ENCODE measurements at regions not wholly inside any gene's neighbourhood (a gene's known extent, or its start where the extent isn't known, plus 50 kb on each side); places are given as distances from the start of the nearest gene placed in this dataset.

DNA sequence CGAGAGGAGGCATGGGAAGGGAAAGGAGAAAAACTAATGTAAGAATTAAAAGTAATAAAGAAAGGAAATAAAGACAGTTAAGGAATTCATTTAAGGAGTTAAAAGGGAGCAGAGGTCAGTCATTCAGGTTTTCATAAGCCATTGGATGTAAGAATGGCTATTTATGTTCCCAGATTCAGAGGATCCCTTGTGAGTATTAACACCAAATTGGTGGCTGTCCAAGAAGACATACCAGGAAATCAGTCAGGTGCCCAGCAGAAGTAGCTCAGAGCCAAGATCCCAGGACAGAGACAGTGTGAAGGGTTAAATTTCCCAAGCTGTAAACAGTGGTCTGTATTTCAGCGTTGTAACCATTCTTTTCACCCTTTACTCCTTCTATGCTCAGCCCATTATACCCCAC is 550.4 kb downstream of the BCL11A start:
- DNase-seq (ENCODE audit: low read depth in 4 of 4, low spot score in 3 of 4): no peak

DNA sequence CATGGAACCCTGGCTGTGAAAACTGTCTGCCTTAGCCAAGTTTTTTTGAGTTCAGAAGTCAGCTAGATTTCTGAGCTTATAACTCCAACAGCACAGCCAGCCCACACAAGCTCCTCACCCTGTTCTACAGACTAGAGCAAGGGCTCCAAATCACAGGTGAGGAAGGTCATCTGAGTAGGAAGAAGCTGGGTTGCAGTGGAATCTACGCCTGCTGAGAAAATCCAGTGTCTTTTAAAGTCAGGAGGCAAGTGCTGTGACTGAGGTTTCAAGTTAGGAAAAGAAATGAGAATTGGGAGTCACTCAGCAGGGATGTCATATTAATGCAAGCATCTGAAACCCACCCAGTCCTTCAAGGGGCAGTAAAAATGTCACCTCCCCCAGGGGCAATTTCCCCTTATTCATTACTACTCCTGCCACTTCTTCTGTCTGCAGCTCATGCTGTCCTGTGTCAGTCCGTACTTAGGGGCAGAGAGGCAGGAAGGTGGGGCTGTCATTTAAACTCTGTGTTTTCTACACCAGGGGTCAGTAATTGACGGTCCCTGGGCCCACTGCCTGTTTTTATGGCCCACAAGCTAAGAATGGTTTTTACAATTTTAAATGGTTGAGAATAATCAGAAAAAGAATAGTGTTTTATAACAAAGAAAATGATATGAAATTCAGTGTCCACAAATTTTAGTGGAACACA is 551.1 kb downstream of the BCL11A start:
- DNase-seq (ENCODE audit: low read depth in 4 of 4, low spot score in 3 of 4): no peak

DNA sequence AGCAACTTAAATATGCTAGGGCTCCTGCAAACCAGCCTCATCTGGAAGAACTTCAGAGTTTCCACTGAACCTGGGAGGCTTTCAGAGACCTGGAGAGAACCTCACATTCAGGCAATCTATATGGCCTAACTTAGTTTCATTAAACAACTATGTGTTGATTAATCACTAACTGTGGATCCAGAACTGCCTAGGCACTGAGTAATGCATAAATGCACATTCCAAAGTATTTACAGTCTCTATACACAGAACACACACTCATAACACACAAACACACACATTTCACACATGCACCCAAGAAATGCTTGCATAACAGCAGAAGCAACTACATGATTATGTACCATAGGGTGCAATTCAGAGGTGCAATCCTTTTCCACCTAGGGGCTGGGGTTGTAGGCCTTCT is 552.8 kb downstream of the BCL11A start:
- no peak for DNase-seq (ENCODE audit: low read depth in 4 of 4, low spot score in 3 of 4)

DNA sequence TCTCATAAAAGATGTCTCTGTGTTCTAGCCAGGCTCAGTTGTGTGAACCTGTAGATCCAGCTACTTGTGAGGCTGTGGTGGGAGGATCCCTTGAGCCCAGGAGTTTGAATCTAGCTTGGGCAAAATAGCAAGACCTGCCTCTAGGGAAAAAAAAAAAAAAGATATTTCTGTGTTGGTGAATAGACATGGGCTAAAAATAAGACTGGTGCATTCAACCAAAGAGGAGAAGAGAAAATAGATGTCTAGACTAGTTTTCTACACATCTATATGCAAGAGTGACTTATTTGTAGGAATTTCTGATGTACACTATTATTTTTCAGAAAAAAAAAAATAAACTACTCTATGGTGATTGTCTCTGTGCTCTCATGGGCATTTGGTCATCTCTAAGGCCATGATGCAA is 555.1 kb downstream of the BCL11A start:
- no peak for DNase-seq (ENCODE audit: low read depth in 4 of 4, low spot score in 3 of 4)

DNA sequence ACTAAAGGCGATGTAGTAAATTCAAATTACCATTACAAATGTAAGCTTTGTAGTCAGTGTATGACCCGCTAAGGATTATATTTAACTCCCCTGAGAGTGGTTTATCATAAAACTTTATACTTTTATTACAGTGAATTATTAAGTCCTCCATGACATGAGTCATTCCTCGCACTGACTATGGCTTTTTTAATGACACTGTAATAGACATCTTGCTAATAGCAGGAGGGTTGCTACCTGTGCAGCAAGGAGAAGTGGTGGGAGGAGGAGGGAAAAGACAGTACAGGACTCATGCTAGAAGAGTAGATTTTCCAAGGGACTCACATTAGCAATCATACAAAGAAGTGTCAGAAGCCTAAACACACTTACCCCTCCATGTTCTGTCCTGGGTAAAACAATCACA is 556.1 kb downstream of the BCL11A start:
- no peak for DNase-seq (ENCODE audit: low read depth in 4 of 4, low spot score in 3 of 4)

DNA sequence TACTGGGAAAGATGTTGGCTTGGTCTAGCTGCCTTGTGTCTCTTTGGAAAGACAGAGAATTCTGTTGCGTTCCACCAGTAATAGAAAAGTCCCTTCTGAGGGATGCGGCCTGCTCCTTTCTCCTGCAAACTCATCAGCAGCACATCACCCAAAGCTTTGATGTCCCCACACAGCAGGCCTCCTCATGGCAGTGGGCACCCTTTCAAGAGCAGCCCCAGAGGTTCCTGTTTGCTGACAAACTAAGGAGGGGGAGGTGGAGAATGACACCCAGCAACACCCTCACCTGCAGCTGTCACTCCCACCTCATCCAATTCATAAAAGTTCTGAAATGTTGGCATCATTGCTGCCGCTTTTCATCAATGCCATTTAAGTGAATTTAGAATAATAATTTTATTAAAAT is 556.6 kb downstream of the BCL11A start:
- DNase-seq (ENCODE audit: low read depth in 4 of 4, low spot score in 3 of 4): no peak

DNA sequence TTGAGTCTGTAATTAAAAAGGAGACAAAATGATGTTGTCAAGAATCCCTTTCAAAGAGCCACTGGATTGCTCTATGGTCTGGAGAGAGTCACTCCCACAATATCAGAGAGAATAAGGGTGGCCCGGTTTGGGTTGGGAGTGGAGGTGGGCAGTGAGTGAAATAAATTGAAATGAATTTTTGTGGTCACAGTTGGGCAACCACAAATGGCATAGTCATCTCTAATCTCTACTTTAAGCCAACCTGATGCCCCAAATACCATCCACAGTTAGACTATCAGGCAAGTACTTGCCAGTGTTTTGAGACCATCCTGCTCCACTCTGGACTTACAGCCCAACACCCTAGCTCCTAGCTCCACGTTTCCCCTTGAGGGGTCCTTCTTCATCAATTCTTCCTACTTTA is 559.7 kb downstream of the BCL11A start:
- DNase-seq (ENCODE audit: low read depth in 4 of 4, low spot score in 3 of 4): no peak

DNA sequence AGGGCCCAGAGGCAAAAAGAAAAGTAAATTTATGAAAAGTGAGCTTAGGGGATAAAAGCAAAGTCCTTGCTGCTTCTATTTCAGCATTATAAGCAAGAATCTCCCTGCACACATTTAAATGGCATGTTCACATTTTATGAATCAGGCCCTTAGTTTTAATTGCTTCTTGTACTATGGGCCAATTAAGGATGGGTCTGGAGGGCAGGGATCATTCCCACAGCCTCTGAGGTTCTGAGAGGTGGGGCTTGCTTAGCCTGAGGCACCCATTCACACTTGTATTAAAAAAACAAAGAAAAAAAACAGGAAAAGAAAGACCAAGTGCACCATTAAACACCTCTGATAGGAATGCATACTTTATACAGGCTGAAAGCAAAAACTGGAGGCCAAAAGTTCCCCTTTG is 565.1 kb downstream of the BCL11A start:
- DNase-seq (ENCODE audit: low read depth in 4 of 4, low spot score in 3 of 4): no peak

DNA sequence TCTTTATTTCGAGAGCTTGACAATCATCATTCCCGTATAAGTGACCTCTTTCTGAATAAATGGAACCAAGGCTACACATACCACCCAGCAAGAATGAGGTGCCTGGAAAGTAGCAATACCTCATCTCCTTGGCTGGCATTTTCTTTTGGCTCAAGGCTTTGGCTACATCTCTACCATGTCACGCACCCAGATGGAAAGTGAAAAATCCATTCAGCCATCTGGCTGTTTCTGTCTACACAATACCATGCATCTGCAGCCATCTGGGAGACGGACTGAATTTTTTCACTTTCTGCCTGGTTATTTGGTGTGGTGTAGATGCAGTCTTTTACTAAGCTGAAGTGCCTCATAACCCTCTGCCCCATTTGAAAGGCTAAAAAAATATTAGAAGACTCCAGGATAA is 566.9 kb downstream of the BCL11A start:
- DNase-seq (ENCODE audit: low read depth in 4 of 4, low spot score in 3 of 4): no peak

DNA sequence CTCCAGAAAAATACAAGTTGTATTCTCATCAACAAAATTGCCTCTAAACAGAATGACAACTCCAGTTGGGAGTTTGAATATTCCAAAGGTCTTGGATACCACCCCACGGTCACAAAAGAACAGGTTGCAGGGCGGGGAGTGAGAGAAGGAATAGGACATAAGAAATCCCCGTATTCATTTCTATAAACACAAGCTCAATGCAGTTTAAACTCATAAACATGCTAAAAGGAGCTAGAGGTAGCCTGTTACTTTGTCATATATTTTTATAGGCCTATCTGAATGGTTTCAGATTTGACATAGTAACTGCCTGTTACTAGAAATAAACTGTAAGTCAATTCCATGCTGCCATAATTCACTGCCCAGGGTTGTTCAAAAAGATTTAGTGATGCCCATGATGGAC is 567.5 kb downstream of the BCL11A start:
- no peak for DNase-seq (ENCODE audit: low read depth in 4 of 4, low spot score in 3 of 4)

DNA sequence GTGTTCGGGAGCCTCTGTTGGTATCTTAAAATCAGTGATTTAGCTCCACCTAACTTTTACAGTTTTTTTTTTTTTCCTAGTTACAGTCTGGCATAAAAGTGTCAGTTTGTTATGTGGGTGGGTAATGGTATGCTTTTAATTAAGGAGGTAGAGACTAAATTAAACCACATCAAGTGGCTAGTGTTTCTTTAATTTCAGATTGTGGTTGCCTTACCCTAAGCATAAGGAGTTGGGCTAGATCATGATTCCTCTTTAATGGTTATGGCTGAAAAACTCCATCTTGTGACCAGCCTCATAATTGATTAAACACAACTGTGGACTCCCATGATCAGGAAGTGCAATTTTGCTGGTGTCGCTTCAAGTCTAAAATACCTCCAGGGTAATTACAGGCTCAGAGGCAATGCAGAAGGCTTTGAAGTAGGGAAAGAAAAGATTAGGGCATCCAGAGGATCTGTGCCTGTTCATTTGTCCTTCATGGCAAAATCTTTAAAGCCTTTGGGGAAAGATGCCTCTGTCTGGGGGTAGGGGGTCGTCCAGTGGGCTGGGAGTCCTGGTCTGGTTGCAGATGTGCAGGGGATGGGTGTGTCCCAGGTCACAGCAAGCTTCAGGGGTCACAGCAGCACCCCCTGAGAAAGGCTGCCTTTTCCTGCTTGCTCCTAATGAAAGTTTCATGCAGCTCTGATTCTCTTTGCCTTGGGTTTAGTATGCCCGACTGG is 579.2 kb downstream of the BCL11A start:
- no peak for DNase-seq (ENCODE audit: low read depth in 4 of 4, low spot score in 3 of 4)

DNA sequence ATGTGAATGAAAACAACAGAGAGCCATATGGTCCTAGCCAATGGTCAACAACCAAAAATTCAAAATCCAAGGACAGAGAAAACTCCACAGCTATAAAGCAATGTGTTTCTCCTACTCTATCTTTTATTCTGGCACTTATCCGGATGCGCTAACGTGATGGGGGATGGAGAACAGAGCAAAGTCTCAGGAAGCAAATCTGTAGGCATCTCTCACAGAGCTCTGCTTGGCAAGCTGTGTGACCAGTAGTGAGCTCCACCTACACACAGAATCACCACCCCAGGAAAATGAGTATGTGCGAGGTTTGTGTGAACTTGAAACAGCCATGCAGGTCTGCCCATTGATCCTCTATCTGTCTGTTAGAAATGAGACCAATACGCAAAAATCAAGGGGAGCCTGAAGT is 584.3 kb downstream of the BCL11A start:
- no peak for DNase-seq (ENCODE audit: low read depth in 4 of 4, low spot score in 3 of 4)

DNA sequence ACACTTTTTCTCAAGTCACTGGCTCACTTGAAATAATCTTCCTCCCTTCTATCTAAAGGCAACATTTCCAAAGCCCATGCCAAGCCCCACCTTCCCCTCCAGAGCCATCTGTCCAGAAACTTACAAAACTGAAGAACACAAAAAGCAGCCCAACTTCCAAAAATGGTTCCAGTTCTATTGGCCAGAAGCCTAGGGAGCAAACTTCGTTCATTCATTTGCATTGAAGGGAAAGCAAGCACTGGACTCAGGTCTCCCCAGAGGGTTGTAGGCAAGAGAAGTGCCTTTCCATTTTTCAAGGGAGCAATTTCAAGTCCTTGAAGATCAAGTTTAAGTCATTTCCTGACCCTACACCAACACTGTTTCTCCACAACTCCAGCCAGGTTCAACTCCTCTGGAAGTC is 585.0 kb downstream of the BCL11A start:
- DNase-seq (ENCODE audit: low read depth in 4 of 4, low spot score in 3 of 4): no peak

DNA sequence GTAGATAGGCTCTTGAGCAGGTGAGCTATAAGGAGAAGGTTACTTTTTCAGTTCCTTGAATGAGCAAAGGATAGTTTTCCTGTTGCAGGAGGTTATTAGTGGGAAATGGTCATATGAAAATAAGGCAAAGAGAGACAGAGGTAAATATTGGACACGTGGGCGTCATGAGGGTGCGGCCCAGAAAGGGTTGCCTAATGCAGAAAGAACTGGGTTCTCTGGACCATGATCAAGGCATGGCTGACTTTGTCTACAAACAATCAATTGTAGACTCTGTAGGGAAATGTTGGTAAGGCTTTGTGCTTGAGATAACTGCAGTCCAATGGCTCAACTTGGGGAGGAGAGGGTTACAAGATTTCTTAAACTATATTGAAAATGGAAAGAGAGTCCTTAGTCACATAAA is 585.8 kb downstream of the BCL11A start:
- no peak for DNase-seq (ENCODE audit: low read depth in 4 of 4, low spot score in 3 of 4)

DNA sequence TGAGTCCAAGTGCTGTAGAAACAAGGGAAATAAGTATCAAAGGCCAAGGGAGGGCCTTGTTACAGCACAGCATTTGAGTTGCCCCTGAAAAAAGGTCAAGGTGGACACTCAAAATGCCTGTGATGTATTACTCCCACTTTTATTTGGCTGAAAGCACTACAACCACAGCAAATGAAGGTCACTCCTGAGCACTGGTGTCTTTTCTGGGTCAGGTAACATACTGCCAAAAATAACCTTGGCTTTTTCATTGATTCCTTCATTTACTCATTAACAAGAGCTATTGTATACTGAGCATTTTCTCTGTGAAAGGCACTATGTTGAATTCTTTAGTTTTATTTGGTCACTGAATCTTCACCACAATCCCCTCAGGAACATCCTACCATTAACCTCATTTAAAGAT is 590.3 kb downstream of the BCL11A start:
- DNase-seq (ENCODE audit: low read depth in 4 of 4, low spot score in 3 of 4): no peak

DNA sequence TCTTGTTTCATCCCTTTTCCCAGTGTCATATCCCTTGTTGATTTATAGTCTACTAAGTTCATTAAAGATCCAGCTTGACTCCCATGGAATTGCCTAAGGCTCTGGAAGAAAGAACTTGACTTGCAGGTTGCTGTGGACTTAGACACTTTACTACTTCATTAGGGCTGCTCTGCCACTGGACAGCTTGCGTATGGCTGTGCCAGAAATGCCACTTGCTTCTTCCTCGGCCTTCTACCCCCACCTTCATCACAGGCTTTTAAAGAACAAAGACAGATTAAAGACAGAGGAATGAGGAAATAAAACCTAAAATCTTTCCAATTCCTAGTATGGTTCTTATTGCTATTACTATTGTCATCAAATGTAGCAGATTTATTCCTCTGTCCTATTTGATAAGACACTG is 591.7 kb downstream of the BCL11A start:
- no peak for DNase-seq (ENCODE audit: low read depth in 4 of 4, low spot score in 3 of 4)

DNA sequence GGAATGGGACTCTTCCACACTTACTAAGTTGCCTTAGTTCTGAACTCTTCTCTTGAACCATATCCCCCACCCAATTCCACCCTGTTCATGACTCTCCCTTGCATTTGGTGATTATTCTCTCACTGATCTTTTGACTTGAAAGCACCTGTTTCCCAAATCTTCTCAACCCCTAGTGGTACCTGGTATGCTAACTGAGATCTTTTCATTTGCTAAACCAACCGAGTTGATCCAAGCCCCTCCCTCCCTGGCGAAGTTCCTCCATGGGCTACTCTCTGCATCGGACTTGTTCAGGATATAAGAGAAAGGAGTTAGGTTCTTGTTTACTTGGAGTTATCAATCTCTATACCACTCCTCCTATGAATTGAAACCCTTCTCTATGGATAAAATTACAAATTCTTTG is 593.5 kb downstream of the BCL11A start:
- DNase-seq (ENCODE audit: low read depth in 4 of 4, low spot score in 3 of 4): no peak

DNA sequence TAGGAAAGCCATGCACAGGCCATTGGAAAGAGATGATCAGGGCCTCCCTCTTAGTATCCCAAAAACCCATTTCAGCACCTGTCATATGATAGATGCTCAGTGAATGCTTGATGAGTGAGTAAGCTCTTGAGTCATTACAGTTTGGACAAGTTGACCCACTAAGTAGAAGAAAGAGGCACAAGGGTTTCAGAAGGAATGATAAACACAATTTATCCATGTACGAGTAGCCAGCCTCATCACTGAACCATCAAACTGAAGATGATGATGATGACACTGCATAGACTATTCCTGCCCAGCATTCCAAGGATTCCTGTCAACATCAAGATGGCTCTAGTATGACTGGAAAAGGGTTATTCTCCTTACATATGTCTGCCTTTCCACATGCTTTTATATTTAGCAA is 596.0 kb downstream of the BCL11A start:
- DNase-seq (ENCODE audit: low read depth in 4 of 4, low spot score in 3 of 4): no peak

DNA sequence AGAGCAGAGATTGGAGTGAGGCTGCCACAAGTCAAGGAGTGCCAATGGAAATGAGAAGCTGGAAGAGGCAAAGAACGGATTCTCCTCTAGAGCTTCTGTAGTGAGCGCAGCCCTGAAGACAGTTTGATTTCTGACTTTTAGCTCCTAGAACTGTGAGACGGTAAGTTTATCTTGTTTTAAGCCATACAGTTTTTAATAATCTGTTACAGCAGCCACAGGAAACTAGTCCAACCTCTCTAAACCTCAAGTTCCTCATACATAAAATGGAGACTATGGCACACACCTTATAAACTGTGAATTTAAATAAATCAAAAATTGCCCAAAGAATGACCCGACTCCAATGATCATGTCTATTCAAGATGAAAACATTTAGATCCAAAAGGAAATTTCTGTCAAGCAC is 596.5 kb downstream of the BCL11A start:
- DNase-seq (ENCODE audit: low read depth in 4 of 4, low spot score in 3 of 4): no peak

DNA sequence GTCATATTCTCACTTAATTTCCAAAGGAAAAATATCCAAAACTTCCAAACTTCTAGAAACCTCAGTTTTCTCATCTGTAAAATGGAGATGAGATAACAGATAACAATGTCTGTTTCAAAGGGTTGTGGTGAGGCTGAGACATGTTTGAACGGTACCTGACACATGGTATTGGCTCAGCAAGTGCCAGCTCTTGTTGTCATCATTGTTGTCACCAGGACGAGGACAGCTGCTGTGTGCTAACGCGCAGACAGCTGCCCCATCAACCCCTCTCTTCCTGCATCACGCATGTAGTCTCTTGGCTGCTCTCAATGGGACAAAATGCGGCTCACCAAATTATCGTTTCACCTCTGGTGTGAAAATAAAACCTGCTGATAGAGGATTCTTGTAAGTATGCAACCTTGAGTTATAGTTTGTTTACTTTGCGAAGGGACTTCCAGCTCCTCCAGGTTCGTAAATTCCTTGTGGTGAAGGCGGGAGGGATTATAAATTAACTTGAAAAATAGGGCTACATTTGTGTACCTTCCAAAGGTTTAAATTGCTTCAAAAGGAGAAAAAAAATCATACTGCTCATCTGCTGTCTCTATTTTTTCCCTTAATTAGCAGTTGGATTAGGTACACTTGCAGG is 605.4 kb downstream of the BCL11A start:
- no peak for DNase-seq (ENCODE audit: low read depth in 4 of 4, low spot score in 3 of 4)

DNA sequence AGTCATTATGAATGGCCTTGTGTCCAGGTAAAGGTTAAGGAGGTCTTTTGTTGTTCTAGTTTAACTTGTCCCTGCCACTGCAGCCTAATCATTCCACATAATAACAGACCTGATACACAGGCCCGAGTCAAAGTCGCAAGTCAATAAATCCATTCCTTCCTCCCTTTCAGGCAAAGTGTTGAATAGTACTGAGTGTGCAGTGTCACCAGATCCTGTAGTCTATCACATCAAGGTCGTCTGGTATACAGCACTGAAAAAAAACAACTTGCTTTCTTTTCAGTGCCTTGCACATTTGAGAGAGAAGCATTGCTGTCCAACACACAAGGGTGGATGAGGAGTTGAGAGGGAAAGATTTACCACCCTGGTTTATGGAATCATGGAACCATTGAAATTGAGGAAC is 606.2 kb downstream of the BCL11A start:
- DNase-seq (ENCODE audit: low read depth in 4 of 4, low spot score in 3 of 4): no peak

DNA sequence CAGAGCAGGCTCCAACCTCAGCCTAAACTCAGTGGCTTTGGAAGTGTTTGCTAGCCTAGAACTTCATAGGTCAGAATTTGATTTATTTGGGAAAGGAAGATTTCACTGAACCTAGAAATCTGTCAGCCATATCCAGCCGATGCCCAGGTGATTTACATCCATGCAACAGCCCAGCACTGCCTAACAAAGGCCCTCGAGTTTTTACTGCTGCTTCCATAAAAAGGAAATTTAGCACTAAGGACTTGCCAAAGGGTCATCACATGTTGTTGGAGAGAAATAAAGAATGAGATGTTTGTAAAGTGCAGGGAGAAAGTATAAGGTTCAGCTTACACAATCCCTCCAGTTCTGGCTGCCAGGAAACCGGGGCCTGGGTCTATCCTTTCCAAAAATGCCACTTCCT is 614.2 kb downstream of the BCL11A start:
- no peak for DNase-seq (ENCODE audit: low read depth in 4 of 4, low spot score in 3 of 4)

Data from left renal pelvis (tissue), 4 donors.